OCI-LY1 (cell line): ENCODE measurements at regions not wholly inside any gene's neighbourhood (a gene's known extent, or its start where the extent isn't known, plus 50 kb on each side); places are given as distances from the start of the nearest gene placed in this dataset.

Experiments used
- EZH2 ChIP-seq: fragments of 200-600 bp; sonication (generic), shearing (Covaris generic); IDR thresholded peaks from 2 replicates; pipeline ENCODE4 v1.8.0; 2017; ENCODE audit warnings: borderline replicate concordance, mixed run types, mild to moderate bottlenecking, antibody characterized with exemption, low read length, moderate library complexity, mixed read lengths
- TF ChIP-seq, protein P1 (sequence below): fragments of 200-600 bp; sonication (generic), shearing (Covaris generic); IDR thresholded peaks from 2 replicates; pipeline ENCODE4 v1.5.1; 2017; ENCODE audit warnings: mild to moderate bottlenecking, antibody characterized with exemption, low read length, moderate library complexity, mixed read lengths

DNA sequence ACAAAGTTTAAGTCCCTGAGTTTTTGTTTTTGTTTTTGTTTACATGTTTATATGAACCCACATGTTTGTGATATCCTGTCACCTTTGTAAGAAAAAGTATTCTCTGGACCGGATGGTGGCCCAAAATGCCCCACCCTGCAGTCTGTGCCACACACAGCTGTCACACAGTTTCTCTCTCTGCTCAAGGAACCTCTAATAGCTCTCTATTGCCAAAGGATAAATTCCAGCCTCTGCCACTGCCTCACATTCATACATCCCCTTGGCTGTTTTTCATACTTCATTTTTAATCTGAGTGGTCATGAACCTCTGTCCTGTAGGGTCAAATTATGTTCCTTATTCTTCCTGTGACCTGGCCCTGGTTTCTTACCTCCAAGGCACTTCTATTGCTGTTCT is 520.3 kb upstream of the CDH5 start:
- TF ChIP-seq, protein P1, sequence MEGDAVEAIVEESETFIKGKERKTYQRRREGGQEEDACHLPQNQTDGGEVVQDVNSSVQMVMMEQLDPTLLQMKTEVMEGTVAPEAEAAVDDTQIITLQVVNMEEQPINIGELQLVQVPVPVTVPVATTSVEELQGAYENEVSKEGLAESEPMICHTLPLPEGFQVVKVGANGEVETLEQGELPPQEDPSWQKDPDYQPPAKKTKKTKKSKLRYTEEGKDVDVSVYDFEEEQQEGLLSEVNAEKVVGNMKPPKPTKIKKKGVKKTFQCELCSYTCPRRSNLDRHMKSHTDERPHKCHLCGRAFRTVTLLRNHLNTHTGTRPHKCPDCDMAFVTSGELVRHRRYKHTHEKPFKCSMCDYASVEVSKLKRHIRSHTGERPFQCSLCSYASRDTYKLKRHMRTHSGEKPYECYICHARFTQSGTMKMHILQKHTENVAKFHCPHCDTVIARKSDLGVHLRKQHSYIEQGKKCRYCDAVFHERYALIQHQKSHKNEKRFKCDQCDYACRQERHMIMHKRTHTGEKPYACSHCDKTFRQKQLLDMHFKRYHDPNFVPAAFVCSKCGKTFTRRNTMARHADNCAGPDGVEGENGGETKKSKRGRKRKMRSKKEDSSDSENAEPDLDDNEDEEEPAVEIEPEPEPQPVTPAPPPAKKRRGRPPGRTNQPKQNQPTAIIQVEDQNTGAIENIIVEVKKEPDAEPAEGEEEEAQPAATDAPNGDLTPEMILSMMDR = no peak
- no peak for TF ChIP-seq EZH2
